ENCODE measurements at regions not wholly inside any gene's neighbourhood (a gene's known extent, or its start where the extent isn't known, plus 50 kb on each side); places are given as distances from the start of the nearest gene placed in this dataset.
A peak's percentile ranks its signal among the peaks of the same experiment; 100 is the strongest.

DNA sequence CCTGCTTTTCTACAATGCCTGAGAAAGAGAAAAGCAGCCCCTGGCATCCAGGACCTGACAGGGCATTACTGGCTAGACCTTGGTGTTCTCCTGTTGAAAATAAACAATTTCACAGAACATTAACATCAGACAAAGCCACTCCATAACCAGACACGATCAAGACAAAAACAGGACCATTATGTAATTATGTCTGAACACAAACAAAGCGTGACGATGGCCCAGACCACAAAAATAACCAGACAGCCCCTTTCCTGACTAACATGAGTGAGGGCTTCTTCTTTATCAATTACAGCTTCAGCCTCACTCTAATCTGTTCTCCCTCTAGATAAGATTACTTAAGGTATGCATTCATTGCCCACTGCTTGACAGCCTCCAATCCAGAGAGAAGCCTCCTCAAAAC, 172.7 kb upstream of the LMCD1 start:
- H3K27ac Mint-ChIP-seq (ENCODE audit: unreplicated experiment), result peak overlapping the region; percentile 76
- H3K4me1 Mint-ChIP-seq, result peaks cover 31% of the 10 kb centered on the region
- H3K36me3 Mint-ChIP-seq (ENCODE audit: low read depth), result peaks cover 3% of the 10 kb centered on the region
- no peaks in the 10 kb centered on the region for H3K27me3 Mint-ChIP-seq (ENCODE audit: low read depth)
- TF ChIP-seq, protein P1, sequence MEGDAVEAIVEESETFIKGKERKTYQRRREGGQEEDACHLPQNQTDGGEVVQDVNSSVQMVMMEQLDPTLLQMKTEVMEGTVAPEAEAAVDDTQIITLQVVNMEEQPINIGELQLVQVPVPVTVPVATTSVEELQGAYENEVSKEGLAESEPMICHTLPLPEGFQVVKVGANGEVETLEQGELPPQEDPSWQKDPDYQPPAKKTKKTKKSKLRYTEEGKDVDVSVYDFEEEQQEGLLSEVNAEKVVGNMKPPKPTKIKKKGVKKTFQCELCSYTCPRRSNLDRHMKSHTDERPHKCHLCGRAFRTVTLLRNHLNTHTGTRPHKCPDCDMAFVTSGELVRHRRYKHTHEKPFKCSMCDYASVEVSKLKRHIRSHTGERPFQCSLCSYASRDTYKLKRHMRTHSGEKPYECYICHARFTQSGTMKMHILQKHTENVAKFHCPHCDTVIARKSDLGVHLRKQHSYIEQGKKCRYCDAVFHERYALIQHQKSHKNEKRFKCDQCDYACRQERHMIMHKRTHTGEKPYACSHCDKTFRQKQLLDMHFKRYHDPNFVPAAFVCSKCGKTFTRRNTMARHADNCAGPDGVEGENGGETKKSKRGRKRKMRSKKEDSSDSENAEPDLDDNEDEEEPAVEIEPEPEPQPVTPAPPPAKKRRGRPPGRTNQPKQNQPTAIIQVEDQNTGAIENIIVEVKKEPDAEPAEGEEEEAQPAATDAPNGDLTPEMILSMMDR (conservative IDR thresholded peaks at IDR 0.05), result no peak
- no peak overlapping the region for H3K4me3 Mint-ChIP-seq
- peaks cover 7% of the 10 kb centered on the region for H3K9me3 Mint-ChIP-seq
- DNase-seq (ENCODE audit: low read depth, low spot score), result no peak

GRCh38 chr3:8329598-8329997, 172.0 kb upstream of the LMCD1 start:
- peaks cover 28% of the 10 kb centered on the region for H3K4me1 Mint-ChIP-seq
- TF ChIP-seq, protein P1 (conservative IDR thresholded peaks at IDR 0.05), result no peak
- peaks cover 3% of the 10 kb centered on the region for H3K36me3 Mint-ChIP-seq (ENCODE audit: low read depth)
- H3K9me3 Mint-ChIP-seq, result peaks cover 7% of the 10 kb centered on the region
- H3K4me3 Mint-ChIP-seq, result no peak overlapping the region
- no peak for DNase-seq (ENCODE audit: low read depth, low spot score)
- H3K27ac Mint-ChIP-seq (ENCODE audit: unreplicated experiment), result no peak overlapping the region
- H3K27me3 Mint-ChIP-seq (ENCODE audit: low read depth), result no peaks in the 10 kb centered on the region

DNA sequence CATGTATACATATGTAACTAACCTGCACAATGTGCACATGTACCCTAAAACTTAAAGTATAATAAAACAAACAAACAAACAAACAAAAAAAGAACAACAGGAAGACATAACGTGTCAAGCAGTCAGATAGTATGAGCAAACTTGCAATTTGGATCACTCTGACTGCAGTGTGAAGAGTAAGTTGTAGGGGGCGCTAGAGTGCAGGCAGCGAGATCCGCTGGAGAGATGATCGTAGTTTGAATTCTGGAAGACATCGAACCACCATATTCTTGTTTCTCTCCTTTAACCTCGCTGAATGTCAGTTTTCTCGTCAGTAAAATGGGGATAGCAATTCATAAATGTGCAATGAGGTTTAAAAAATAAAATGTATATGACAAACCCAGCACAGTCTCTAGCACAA, 165.2 kb upstream of the LMCD1 start:
- TF ChIP-seq, protein P1 (conservative IDR thresholded peaks at IDR 0.05), result peak; percentile 43
- no peaks in the 10 kb centered on the region for H3K4me1 Mint-ChIP-seq
- H3K27ac Mint-ChIP-seq (ENCODE audit: unreplicated experiment), result no peak overlapping the region
- no peaks in the 10 kb centered on the region for H3K27me3 Mint-ChIP-seq (ENCODE audit: low read depth)
- H3K4me3 Mint-ChIP-seq, result no peak overlapping the region
- H3K36me3 Mint-ChIP-seq (ENCODE audit: low read depth), result no peaks in the 10 kb centered on the region
- no peaks in the 10 kb centered on the region for H3K9me3 Mint-ChIP-seq
- DNase-seq (ENCODE audit: low read depth, low spot score), result no peak

DNA sequence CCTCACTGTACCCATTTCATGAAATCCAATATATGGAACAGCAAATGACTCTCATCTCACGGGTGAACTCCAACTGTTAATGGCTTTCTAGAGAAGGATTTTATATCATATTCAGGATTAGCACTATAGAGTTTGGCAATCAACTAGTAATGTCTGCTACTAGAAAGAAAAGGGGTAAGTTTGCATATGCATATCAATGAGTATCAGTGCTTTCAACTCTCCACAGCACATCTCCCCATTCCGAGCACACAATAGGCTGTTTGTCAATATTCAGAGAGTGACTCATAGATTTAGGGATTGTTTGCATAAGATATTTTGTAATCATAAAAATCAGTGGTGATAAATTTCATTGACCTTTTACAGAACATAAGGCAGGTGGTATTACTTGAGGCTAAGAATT, 163.2 kb upstream of the LMCD1 start:
- Mint-ChIP-seq H3K27me3 (ENCODE audit: low read depth) (no peaks in the 10 kb centered on the region), H3K4me3 (no peak overlapping the region), H3K4me1 (no peaks in the 10 kb centered on the region), H3K27ac (ENCODE audit: unreplicated experiment) (no peak overlapping the region), H3K36me3 (ENCODE audit: low read depth) (no peaks in the 10 kb centered on the region), H3K9me3 (no peaks in the 10 kb centered on the region)
- DNase-seq (ENCODE audit: low read depth, low spot score), result no peak
- TF ChIP-seq, protein P1 (conservative IDR thresholded peaks at IDR 0.05), result no peak

GRCh38 chr3:8341821-8342247, 159.8 kb upstream of the LMCD1 start:
- Mint-ChIP-seq H3K27me3 (ENCODE audit: low read depth) (no peaks in the 10 kb centered on the region), H3K36me3 (ENCODE audit: low read depth) (peaks cover 10% of the 10 kb centered on the region), H3K4me3 (no peak overlapping the region), H3K4me1 (no peaks in the 10 kb centered on the region), H3K27ac (ENCODE audit: unreplicated experiment) (no peak overlapping the region), H3K9me3 (peaks cover 12% of the 10 kb centered on the region)
- TF ChIP-seq, protein P1 (conservative IDR thresholded peaks at IDR 0.05), result no peak
- DNase-seq (ENCODE audit: low read depth, low spot score), result no peak

GRCh38 chr3:8343058-8343457, 158.6 kb upstream of the LMCD1 start:
- Mint-ChIP-seq H3K4me1 (no peaks in the 10 kb centered on the region), H3K27me3 (ENCODE audit: low read depth) (no peaks in the 10 kb centered on the region), H3K36me3 (ENCODE audit: low read depth) (peaks cover 10% of the 10 kb centered on the region), H3K4me3 (no peak overlapping the region), H3K9me3 (peaks cover 14% of the 10 kb centered on the region), H3K27ac (ENCODE audit: unreplicated experiment) (peak overlapping the region; percentile 43)
- TF ChIP-seq, protein P1 (conservative IDR thresholded peaks at IDR 0.05), result no peak
- no peak for DNase-seq (ENCODE audit: low read depth, low spot score)
